Psoas muscle (tissue), 7 donors: ENCODE measurements at regions not wholly inside any gene's neighbourhood (a gene's known extent, or its start where the extent isn't known, plus 50 kb on each side); places are given as distances from the start of the nearest gene placed in this dataset.

ENCODE experiments used
- ATAC-seq, 4 donors: fragments of 200-7000 bp; cut with Tn5 transposase; one replicate each; pipeline ENCODE4 v1.9.1; 2020; ENCODE audit warnings: moderate library complexity in 3 of 4, mild to moderate bottlenecking in 2 of 4
- DNase-seq, 2 donors: peaks; one replicate each; pipeline ENCODE4 v3.0.0-alpha.2; 2020
- H3K27ac ChIP-seq: fragments of 200-600 bp; one replicate; pipeline ENCODE4 v1.8.0; 2022
- H3K27me3 ChIP-seq, 3 donors: fragments of 200-600 bp in 1 of 3; one replicate each; pipeline versions ENCODE4 v1.6.1 to v1.8.0; 2013 to 2022; ENCODE audit warnings: low read length in 2 of 3, mild to moderate bottlenecking in 2 of 3, moderate library complexity in 1 of 3; ENCODE audit not compliant: insufficient read depth in 3 of 3
- H3K36me3 ChIP-seq, 2 donors: fragments of 200-600 bp in 1 of 2; one replicate each; pipeline versions ENCODE4 v1.6.1 to v1.8.0; 2013 to 2022; ENCODE audit warnings: low read depth in 1 of 2, mild to moderate bottlenecking in 1 of 2, moderate library complexity in 1 of 2; ENCODE audit not compliant: insufficient read depth in 1 of 2
- H3K4me1 ChIP-seq: fragments of 200-600 bp; one replicate; pipeline ENCODE4 v1.8.0; 2022
- H3K4me3 ChIP-seq: fragments of 200-600 bp; one replicate; pipeline ENCODE4 v1.8.0; 2022; ENCODE audit warnings: mild to moderate bottlenecking
- H3K9me3 ChIP-seq: fragments of 200-600 bp; one replicate; pipeline ENCODE4 v1.8.0; 2022
- WGBS, 3 donors: extraction: QIAGEN DNeasy Blood & Tissue Kit; methylation state at CpG; one replicate each; pipeline versions ENCODE4 v1.1.6 to v1.1.7; 2013; 5-methylcytosine and 5-hydroxymethylcytosine counted together
- intact Hi-C, 2 donors: fragments of 100-400 bp; cut with DNase I; formaldehyde crosslinking; loops; one replicate each; pipeline versions ENCODE4 v1.11.0 to v1.14.2; 2022
- TF ChIP-seq, protein P1 (sequence below): fragments of 200-600 bp; IDR thresholded peaks from one replicate; pipeline ENCODE4 v1.8.0; 2022; ENCODE audit warnings: antibody characterized with exemption
- donor health status: healthy with polysubstance abuse.
- donor health status: DM: no; HTN: no; CAD: no; lungs with moderate emphysema.
- donor health status: Bipolar disorder and iron deficiency.
- donor health status: healthy.
- donor health status: DM: yes; HTN: yes; CAD: no.
- donor health status: DM: no; HTN: no; CAD: no.
- donor health status: DM: yes; HTN: yes; CAD: no.

DNA sequence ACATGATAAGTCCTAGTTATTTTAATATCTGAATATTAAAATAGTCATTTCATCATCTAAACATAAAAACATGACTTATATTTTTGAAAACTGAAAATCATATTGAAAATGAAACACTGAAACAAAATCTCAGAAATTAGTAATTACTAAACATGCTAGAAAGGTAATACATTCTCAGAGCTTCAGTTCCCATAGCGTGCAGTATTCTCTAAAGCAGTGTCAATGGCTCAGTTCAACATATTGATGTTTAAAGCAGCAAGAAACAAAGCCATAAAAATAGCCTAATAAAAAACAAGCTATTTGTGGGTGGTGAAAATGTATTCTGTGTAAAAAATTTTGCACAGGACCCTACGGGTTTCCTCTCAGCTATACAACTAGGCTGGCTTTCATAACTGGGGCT, 1337.4 kb downstream of the FSCB start:
- ATAC-seq (no peak), DNase-seq (no peak)
- Histone ChIP-seq H3K36me3 (no peaks in the 10 kb centered on the region), H3K4me1 (no peaks in the 10 kb centered on the region), H3K4me3 (no peak overlapping the region), H3K9me3 (no peaks in the 10 kb centered on the region), H3K27ac (no peak overlapping the region), H3K27me3 (no peaks in the 10 kb centered on the region)
- TF ChIP-seq, protein P1, sequence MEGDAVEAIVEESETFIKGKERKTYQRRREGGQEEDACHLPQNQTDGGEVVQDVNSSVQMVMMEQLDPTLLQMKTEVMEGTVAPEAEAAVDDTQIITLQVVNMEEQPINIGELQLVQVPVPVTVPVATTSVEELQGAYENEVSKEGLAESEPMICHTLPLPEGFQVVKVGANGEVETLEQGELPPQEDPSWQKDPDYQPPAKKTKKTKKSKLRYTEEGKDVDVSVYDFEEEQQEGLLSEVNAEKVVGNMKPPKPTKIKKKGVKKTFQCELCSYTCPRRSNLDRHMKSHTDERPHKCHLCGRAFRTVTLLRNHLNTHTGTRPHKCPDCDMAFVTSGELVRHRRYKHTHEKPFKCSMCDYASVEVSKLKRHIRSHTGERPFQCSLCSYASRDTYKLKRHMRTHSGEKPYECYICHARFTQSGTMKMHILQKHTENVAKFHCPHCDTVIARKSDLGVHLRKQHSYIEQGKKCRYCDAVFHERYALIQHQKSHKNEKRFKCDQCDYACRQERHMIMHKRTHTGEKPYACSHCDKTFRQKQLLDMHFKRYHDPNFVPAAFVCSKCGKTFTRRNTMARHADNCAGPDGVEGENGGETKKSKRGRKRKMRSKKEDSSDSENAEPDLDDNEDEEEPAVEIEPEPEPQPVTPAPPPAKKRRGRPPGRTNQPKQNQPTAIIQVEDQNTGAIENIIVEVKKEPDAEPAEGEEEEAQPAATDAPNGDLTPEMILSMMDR: no peak
- WGBS, 3 donors: 48 to 56% (median 55%) methylated on average over 2 of the region's 2 CpGs
- intact Hi-C loops: no loop called here

GRCh38 chr14:43168371-43168925, 1338.6 kb downstream of the FSCB start:
- H3K4me1 ChIP-seq: no peaks in the 10 kb centered on the region
- intact Hi-C loops: no loop called here
- H3K27me3 ChIP-seq: no peaks in the 10 kb centered on the region
- no peaks in the 10 kb centered on the region for H3K36me3 ChIP-seq
- no peaks in the 10 kb centered on the region for H3K9me3 ChIP-seq
- TF ChIP-seq, protein P1: no peak
- ATAC-seq: no peak
- 46 to 69% (median 56%) methylated on average over 1 of the region's 1 CpG for WGBS, 3 donors
- H3K4me3 ChIP-seq: no peak overlapping the region
- H3K27ac ChIP-seq: no peak overlapping the region
- DNase-seq: no peak

DNA sequence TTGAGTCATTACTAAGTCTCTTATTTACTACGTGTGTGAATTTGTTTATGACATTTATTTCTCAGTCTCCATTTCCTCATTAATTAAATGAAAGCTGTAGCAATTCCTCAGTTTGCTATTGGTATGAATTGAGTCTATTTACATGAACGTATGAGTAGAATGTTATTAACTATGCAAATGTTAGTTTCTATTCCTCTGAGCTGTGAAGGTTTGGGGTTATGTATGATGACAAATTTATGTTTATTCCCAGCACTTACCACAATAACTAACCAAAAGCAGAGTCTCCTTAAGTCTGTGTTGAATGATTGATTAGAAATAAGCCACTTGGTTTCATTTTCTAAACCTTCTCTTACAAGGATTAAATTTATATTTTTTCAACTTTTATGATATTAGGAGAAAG, 1340.9 kb downstream of the FSCB start:
- Histone ChIP-seq H3K9me3 (no peaks in the 10 kb centered on the region), H3K27me3 (no peaks in the 10 kb centered on the region), H3K27ac (no peak overlapping the region), H3K4me3 (no peak overlapping the region), H3K4me1 (no peaks in the 10 kb centered on the region), H3K36me3 (no peaks in the 10 kb centered on the region)
- intact Hi-C loops: no loop called here
- ATAC-seq (no peak), DNase-seq (no peak)
- TF ChIP-seq, protein P1: no peak
- 73 to 86% (median 78%) methylated on average over 2 of the region's 2 CpGs for WGBS, 3 donors

GRCh38 chr14:43165651-43166050, 1341.4 kb downstream of the FSCB start:
- Histone ChIP-seq H3K36me3 (no peaks in the 10 kb centered on the region), H3K4me3 (no peak overlapping the region), H3K4me1 (no peaks in the 10 kb centered on the region), H3K9me3 (no peaks in the 10 kb centered on the region), H3K27me3 (no peaks in the 10 kb centered on the region), H3K27ac (no peak overlapping the region)
- intact Hi-C loops: no loop called here
- TF ChIP-seq, protein P1: no peak
- no peak for DNase-seq
- 84 to 94% (median 85%) methylated on average over 2 of the region's 2 CpGs for WGBS, 3 donors
- no peak for ATAC-seq

- Histone ChIP-seq H3K27me3 (no peaks in the 10 kb centered on the region), H3K27ac (no peak overlapping the region), H3K36me3 (no peaks in the 10 kb centered on the region), H3K9me3 (no peaks in the 10 kb centered on the region), H3K4me3 (no peak overlapping the region), H3K4me1 (no peaks in the 10 kb centered on the region)
- 71 to 78% (median 72%) methylated on average over 3 of the region's 3 CpGs for WGBS, 3 donors
- DNase-seq: no peak
- TF ChIP-seq, protein P1: no peak
- intact Hi-C loops: no loop called here
- no peak for ATAC-seq
These were observed 1345.6 kb downstream of the FSCB start for GRCh38 chr14:43161477-43161876.
